ENCODE measurements at regions not wholly inside any gene's neighbourhood (a gene's known extent, or its start where the extent isn't known, plus 50 kb on each side); places are given as distances from the start of the nearest gene placed in this dataset.

DNA sequence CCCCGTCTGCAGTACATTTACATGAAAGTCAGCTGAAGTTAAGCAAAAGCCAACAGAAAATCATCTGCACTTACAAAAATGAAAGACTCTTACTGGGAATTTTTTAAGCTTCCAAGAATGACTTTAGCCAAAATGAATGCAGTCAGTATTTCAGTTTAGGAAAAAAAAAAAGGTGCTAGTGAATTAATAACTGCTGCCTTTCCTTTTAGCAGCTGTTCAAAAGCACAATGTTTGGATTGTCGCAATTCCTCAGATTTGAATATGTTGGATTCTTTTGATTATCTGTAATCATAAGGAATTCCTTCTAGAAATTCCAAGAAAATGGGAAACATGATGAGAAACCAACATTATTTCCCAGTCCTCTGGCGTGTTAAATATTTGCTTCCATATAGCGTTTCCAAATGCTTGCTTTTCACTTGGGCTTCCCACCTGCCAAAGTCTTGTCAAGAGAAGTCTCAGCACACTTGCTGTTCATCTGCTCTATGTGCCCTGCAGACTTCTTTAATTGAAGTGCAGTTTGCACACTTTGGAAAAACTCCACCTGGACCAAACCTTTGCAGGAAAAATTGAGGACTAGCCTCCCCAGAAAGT lies 653.0 kb upstream of the SLC39A10 start:
- no peaks in the 10 kb centered on the region for H3K36me3 Mint-ChIP-seq (ENCODE audit: low read depth)
- DNase-seq (no peak), ATAC-seq (no peak)
- H3K4me3 Mint-ChIP-seq = no peak overlapping the region
- H3K27me3 Mint-ChIP-seq = peaks cover 23% of the 10 kb centered on the region
- H3K9me3 ChIP-seq (ENCODE audit: control insufficient read depth, low read length, poor library complexity, severe bottlenecking) = no peaks in the 10 kb centered on the region
- H3K4me1 Mint-ChIP-seq = no peaks in the 10 kb centered on the region
- H3K27ac Mint-ChIP-seq = no peak overlapping the region

DNA sequence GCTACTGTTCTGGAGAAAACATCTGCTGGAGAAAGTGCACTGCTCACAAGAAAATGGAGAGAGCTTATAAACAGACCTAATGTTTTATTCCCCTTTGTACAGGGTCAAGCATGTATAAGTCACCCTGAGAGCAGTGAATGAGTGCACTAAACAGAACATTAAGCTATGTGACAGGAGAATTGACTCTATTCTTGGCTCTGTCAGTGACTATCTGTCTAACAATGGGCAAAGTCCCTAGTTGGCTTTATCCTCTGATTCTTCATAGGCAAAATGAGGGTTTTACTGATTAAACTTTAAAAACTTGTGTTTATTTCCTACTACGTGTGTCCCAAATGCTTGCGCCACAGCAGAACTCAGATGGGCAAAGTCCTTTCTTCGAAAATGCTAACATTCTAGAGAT lies 655.1 kb upstream of the SLC39A10 start:
- Mint-ChIP-seq H3K27me3 (peaks cover 13% of the 10 kb centered on the region), H3K4me1 (no peaks in the 10 kb centered on the region), H3K27ac (no peak overlapping the region), H3K36me3 (ENCODE audit: low read depth) (no peaks in the 10 kb centered on the region), H3K4me3 (no peak overlapping the region)
- no peak for ATAC-seq
- no peak for DNase-seq
- H3K9me3 ChIP-seq (ENCODE audit: control insufficient read depth, low read length, poor library complexity, severe bottlenecking) = no peaks in the 10 kb centered on the region

DNA sequence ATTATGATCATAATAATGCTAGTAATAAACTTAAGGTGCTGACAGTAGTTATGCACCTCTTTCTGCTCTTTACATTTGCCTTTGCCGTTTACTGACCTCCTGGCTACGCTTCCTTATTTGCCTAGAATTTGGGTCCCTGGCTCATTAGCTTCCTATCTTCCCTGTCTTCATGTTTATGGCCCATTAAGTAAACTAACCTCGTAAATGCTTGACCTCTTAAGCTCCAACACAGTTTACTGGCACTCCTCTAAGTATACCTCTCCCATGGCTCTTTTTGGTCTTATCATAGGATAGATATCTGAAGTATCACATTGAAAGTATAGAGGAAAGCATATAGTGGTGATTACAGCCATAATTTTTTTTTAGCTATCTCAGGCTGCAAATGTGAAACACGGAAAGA lies 657.3 kb upstream of the SLC39A10 start:
- ATAC-seq (no peak), DNase-seq (no peak)
- no peaks in the 10 kb centered on the region for H3K36me3 Mint-ChIP-seq (ENCODE audit: low read depth)
- no peak overlapping the region for H3K4me3 Mint-ChIP-seq
- peaks cover 5% of the 10 kb centered on the region for H3K27me3 Mint-ChIP-seq
- no peaks in the 10 kb centered on the region for H3K9me3 ChIP-seq (ENCODE audit: control insufficient read depth, low read length, poor library complexity, severe bottlenecking)
- no peaks in the 10 kb centered on the region for H3K4me1 Mint-ChIP-seq
- no peak overlapping the region for H3K27ac Mint-ChIP-seq

DNA sequence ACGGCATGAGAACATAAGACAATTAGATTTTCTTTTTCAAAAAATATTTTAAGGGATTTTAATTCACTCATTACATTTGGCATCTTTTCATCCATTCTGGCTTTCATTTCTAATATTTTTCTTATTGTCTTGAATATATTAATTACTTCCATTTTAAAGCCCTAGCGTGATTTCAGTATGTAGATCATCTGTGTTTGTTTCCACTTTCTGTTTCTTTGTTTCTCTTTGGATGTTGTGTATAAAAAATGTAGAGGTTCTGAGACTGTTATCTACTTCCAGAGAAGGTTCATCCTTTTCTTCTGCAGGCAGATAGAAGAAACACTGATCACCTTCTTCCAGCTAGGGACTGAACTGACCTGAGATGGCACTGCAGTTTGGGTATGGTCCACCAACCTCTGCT lies 664.4 kb upstream of the SLC39A10 start:
- no peaks in the 10 kb centered on the region for H3K27me3 Mint-ChIP-seq
- H3K9me3 ChIP-seq (ENCODE audit: control insufficient read depth, low read length, poor library complexity, severe bottlenecking) = no peaks in the 10 kb centered on the region
- H3K4me1 Mint-ChIP-seq = no peaks in the 10 kb centered on the region
- no peaks in the 10 kb centered on the region for H3K36me3 Mint-ChIP-seq (ENCODE audit: low read depth)
- no peak overlapping the region for H3K4me3 Mint-ChIP-seq
- no peak for DNase-seq
- no peak for ATAC-seq
- no peak overlapping the region for H3K27ac Mint-ChIP-seq

DNA sequence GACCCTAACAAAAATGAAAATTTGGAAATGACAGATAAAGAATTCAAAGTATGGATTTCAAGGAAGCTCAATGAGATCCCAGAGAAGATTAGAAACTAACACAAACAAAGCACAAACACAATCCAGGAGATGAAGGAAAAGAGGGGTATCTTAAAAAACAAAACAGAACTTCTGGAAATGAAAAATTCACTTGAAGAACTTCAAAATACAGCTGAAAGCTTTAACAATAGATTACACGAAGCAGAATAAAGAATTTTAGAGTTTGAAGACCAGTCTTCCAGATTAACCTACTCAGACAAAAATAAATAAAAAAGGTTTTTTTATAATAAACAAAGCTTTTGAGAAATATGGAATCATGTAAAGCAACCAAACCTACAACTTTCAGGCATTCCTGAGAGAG lies 671.8 kb upstream of the SLC39A10 start:
- H3K27ac Mint-ChIP-seq = no peak overlapping the region
- H3K36me3 Mint-ChIP-seq (ENCODE audit: low read depth) = no peaks in the 10 kb centered on the region
- no peak for ATAC-seq
- H3K9me3 ChIP-seq (ENCODE audit: control insufficient read depth, low read length, poor library complexity, severe bottlenecking) = no peaks in the 10 kb centered on the region
- no peak for DNase-seq
- H3K27me3 Mint-ChIP-seq = no peaks in the 10 kb centered on the region
- H3K4me1 Mint-ChIP-seq = no peaks in the 10 kb centered on the region
- no peak overlapping the region for H3K4me3 Mint-ChIP-seq

DNA sequence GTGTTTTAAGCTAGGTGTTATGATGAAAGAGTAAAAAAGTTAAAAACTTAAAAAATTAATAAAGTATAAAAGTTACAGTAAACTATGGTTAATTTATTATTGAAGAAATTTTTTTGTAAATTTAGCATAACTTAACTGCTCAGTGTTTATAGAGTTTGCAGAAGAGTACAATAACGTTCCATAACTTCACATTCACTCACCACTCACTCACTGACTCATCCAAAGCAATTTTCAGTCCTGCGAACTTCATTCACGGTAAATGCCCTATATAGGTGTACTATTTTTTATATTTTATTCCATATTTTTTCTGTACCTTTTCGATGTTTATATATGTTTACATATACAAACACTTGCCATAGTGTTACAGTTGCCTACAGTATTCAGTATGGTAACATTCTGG lies 694.8 kb upstream of the SLC39A10 start:
- Mint-ChIP-seq H3K4me1 (no peaks in the 10 kb centered on the region), H3K36me3 (ENCODE audit: low read depth) (no peaks in the 10 kb centered on the region), H3K4me3 (no peak overlapping the region), H3K27ac (no peak overlapping the region), H3K27me3 (no peaks in the 10 kb centered on the region)
- no peak for DNase-seq
- no peak for ATAC-seq
- no peaks in the 10 kb centered on the region for H3K9me3 ChIP-seq (ENCODE audit: control insufficient read depth, low read length, poor library complexity, severe bottlenecking)

DNA sequence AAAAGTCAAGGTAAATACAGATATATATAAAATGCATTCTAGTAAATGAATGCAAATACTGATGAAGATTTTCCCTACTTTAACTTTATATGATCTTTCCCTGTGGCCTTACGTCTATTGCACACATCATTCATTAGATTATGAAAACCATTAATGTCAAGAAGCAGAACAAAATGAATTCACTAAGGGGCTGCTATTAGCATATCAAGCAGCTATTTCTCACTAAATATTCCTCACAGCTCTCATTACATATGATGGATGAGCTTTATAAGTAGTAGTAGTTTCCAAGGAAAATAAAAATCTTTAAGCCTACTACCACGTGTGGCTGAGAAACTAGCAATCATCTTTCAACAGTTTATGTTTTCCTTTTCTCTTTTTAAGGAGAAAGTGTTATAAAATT lies 702.8 kb upstream of the SLC39A10 start:
- ATAC-seq (no peak), DNase-seq (no peak)
- Mint-ChIP-seq H3K27me3 (no peaks in the 10 kb centered on the region), H3K27ac (no peak overlapping the region), H3K4me3 (no peak overlapping the region), H3K4me1 (no peaks in the 10 kb centered on the region), H3K36me3 (ENCODE audit: low read depth) (no peaks in the 10 kb centered on the region)
- no peaks in the 10 kb centered on the region for H3K9me3 ChIP-seq (ENCODE audit: control insufficient read depth, low read length, poor library complexity, severe bottlenecking)

DNA sequence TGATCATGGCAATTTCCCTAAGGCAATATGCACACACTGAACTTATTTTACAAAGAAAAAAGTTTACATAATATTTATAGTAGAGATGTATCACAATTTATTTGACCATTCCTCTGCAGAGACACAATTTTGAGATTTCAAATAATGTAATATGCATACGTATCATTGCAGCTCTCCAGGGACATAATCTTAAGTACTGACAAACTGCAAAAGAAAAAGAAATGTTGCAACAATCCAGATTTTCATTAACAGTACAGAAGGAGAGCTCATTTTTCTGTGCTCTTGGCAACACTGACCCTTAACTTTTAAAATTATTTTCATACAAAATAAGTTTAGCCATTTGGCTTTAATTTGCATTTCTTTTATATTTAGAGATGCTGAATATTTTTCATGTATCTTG lies 710.2 kb upstream of the SLC39A10 start:
- H3K9me3 ChIP-seq (ENCODE audit: control insufficient read depth, low read length, poor library complexity, severe bottlenecking) = no peaks in the 10 kb centered on the region
- Mint-ChIP-seq H3K4me1 (no peaks in the 10 kb centered on the region), H3K36me3 (ENCODE audit: low read depth) (no peaks in the 10 kb centered on the region), H3K27me3 (peaks cover 4% of the 10 kb centered on the region), H3K4me3 (no peak overlapping the region), H3K27ac (no peak overlapping the region)
- no peak for DNase-seq
- ATAC-seq = no peak

DNA sequence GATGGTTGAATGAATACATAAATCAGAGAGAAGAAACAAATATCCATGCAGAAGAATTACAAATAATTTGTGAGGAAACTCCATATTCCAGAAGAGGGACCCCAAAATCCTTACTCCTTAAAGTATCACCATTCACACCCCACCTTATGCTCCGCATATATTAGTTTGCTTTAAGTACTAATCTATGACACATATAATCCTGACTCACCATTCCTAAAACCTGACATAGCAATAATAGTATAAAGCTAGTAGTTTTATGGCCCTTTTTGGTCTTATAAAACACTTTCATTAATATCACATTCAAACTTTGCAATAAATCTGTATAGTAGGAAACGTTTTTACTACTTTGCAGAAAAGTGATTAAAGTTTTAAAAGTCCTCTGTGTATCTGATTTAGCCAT lies 719.0 kb upstream of the SLC39A10 start:
- no peak overlapping the region for H3K4me3 Mint-ChIP-seq
- no peaks in the 10 kb centered on the region for H3K27me3 Mint-ChIP-seq
- no peak for DNase-seq
- H3K27ac Mint-ChIP-seq = no peak overlapping the region
- H3K9me3 ChIP-seq (ENCODE audit: control insufficient read depth, low read length, poor library complexity, severe bottlenecking) = no peaks in the 10 kb centered on the region
- H3K36me3 Mint-ChIP-seq (ENCODE audit: low read depth) = no peaks in the 10 kb centered on the region
- no peak for ATAC-seq
- H3K4me1 Mint-ChIP-seq = no peaks in the 10 kb centered on the region

DNA sequence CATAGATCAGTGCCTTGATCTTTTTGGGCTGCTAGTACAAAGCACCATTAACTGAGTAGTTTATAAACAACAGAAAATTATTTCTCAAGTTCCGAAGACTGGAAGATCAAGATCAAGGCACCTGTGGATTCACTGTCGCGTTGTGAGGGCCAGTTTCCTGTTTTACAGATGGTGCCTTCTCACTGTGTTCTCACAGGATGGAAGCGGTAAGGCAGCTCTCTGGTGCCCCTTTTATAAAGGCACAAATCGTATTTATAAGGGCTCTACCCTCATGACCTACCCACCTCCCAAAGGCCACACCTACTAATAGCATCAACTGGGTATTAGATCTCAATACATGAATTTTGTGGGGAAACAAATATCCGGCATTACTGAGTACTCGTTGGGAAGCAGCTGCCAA lies 729.5 kb upstream of the SLC39A10 start:
- Mint-ChIP-seq H3K36me3 (ENCODE audit: low read depth) (no peaks in the 10 kb centered on the region), H3K4me1 (no peaks in the 10 kb centered on the region)
- ATAC-seq = no peak

DNA sequence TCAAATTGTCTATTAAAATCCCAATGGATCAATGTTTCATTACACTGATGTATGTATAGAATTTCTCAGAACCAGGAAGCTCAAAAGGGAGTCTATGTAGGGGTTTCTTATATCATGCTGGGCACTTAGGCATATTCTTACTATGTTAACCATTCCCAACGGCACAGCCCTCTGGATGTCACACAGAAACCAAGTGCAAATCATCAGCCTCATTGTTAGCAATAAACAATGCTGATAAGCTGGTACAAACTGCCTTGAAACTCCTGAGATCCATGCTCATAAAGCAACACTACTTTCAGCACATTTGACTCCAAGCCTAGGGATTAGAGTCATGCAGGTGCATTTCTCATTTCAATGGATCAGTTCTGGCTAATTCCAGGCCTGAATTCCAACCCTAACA lies 730.2 kb upstream of the SLC39A10 start:
- Mint-ChIP-seq H3K4me1 (no peaks in the 10 kb centered on the region), H3K27me3 (peaks cover 8% of the 10 kb centered on the region), H3K4me3 (no peak overlapping the region), H3K36me3 (ENCODE audit: low read depth) (no peaks in the 10 kb centered on the region), H3K27ac (no peak overlapping the region)
- ATAC-seq (no peak), DNase-seq (no peak)
- no peaks in the 10 kb centered on the region for H3K9me3 ChIP-seq (ENCODE audit: control insufficient read depth, low read length, poor library complexity, severe bottlenecking)

More for the DNA sequence above, 729.5 kb upstream of the SLC39A10 start:
- Mint-ChIP-seq H3K27me3 (peaks cover 8% of the 10 kb centered on the region), H3K4me3 (no peak overlapping the region), H3K27ac (no peak overlapping the region)
- no peak for DNase-seq
- H3K9me3 ChIP-seq (ENCODE audit: control insufficient read depth, low read length, poor library complexity, severe bottlenecking) = no peaks in the 10 kb centered on the region

DNA sequence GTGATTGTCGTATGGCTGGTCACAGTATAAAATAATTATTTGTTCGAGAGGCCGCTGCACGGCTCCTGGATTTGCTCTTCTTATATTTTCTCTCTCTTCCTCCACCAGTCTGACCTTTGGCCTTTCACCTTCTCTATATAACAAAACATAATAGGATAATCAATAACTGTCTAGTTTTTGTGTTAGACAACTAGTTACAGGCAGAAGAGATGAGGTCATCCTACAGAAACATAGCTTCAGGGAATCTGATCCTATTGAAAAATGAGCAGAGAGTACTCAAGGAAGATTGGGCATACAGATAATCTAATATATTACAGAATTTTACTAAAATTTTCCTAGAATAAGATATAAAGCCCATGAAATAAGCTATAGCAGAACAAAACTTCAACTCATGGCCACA lies 731.3 kb upstream of the SLC39A10 start:
- ATAC-seq (no peak), DNase-seq (no peak)
- Mint-ChIP-seq H3K36me3 (ENCODE audit: low read depth) (no peaks in the 10 kb centered on the region), H3K27ac (no peak overlapping the region), H3K4me3 (no peak overlapping the region), H3K27me3 (peaks cover 8% of the 10 kb centered on the region), H3K4me1 (no peaks in the 10 kb centered on the region)
- H3K9me3 ChIP-seq (ENCODE audit: control insufficient read depth, low read length, poor library complexity, severe bottlenecking) = no peaks in the 10 kb centered on the region

DNA sequence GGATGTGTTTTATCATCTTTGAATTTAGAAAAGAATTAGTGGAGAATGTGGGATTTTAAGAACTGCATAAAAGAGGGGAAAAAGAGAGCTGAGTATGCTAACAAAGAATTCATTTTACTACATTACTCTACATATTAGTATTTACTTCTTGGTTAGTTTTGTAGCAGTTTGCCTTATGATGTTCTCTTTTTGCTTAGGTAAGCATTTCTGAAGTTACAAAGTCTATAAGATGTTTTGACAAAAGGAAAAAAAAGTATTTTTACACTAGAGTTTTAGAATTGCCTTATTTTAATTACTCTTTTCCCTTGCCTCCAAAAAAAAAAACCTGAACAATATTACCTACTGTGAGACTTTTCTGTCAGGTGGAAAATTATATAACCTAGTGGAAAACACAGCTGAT lies 739.5 kb upstream of the SLC39A10 start:
- Mint-ChIP-seq H3K27ac (no peak overlapping the region), H3K4me1 (no peaks in the 10 kb centered on the region), H3K27me3 (peaks cover 4% of the 10 kb centered on the region), H3K36me3 (ENCODE audit: low read depth) (no peaks in the 10 kb centered on the region), H3K4me3 (no peak overlapping the region)
- H3K9me3 ChIP-seq (ENCODE audit: control insufficient read depth, low read length, poor library complexity, severe bottlenecking) = no peaks in the 10 kb centered on the region
- no peak for ATAC-seq
- no peak for DNase-seq

DNA sequence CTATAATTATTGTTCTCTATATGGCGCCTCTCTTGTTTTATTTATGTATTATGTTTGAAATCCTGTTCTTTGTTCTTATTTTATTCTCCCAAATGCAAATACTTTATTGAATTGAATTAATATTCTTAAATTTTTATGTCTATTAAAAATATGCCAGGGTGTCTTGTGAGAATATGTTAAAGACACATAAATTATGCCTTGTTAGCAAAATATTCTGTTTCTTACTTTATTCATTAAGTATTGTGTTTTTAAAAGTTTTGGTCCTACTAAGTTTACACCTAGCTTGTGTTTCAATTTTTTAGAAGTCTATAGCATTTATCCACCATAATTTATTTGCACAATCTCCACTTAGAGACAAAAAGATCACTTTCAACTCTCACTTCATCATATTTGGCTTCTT lies 741.5 kb upstream of the SLC39A10 start:
- Mint-ChIP-seq H3K4me1 (no peaks in the 10 kb centered on the region), H3K27me3 (peaks cover 4% of the 10 kb centered on the region), H3K27ac (no peak overlapping the region), H3K36me3 (ENCODE audit: low read depth) (no peaks in the 10 kb centered on the region), H3K4me3 (no peak overlapping the region)
- DNase-seq (no peak), ATAC-seq (no peak)
- H3K9me3 ChIP-seq (ENCODE audit: control insufficient read depth, low read length, poor library complexity, severe bottlenecking) = no peaks in the 10 kb centered on the region
